H1 (cell line): ENCODE measurements at regions not wholly inside any gene's neighbourhood (a gene's known extent, or its start where the extent isn't known, plus 50 kb on each side); places are given as distances from the start of the nearest gene placed in this dataset.

Experiments used
- CEBPB ChIP-seq: IDR thresholded peaks from 2 replicates; pipeline ENCODE4 v1.6.1; 2012; ENCODE audit warnings: low read depth, low read length
- RFX5 ChIP-seq: IDR thresholded peaks from 2 replicates; pipeline ENCODE4 v1.6.1; 2011; ENCODE audit warnings: low read depth, low read length, improper control_type of control experiment, borderline replicate concordance

DNA sequence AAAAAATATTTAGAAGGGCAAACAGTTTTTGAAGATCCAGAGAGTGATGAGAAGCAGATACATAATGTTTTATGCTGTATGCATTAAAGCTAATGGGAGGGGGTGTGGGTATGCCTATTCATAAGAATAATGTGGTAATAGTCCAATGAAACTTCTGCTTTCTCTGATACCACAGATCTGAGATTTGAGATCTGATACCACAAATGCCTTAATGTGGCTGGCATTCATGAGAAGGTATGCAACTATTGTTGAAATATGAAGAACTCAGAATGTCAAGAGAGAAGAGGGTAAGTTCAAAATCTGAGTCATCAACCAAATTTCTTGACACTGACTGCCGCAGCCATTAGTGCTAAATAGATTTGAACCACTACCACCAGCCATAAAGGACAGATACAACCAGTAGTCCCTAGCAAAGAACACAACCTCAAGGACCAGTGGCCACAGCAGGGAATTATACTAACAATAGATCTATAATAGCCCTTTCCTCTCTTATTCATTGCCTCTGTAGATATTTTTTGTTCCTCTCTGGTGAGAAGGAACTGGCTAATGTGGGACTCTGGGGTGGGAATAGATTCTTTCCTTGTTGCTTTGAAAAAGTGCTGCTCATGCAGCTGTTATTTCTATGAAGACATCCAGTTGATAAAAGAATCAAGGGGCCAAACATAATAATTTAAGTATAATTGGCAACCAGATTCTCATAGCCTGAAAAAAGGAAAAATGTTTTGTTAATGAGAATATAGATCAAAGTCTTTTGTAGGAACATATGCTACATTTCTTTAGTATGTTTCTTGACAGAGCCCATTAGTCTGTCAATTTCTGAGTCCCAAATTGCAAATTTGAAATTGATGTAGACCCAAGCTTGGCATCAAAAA is 256.5 kb upstream of the ZNF608 start:
- TF ChIP-seq CEBPB (no peak), RFX5 (no peak)
